ENCODE measurements at regions not wholly inside any gene's neighbourhood (a gene's known extent, or its start where the extent isn't known, plus 50 kb on each side); places are given as distances from the start of the nearest gene placed in this dataset.
A peak's percentile ranks its signal among the peaks of the same experiment; 100 is the strongest.

DNA sequence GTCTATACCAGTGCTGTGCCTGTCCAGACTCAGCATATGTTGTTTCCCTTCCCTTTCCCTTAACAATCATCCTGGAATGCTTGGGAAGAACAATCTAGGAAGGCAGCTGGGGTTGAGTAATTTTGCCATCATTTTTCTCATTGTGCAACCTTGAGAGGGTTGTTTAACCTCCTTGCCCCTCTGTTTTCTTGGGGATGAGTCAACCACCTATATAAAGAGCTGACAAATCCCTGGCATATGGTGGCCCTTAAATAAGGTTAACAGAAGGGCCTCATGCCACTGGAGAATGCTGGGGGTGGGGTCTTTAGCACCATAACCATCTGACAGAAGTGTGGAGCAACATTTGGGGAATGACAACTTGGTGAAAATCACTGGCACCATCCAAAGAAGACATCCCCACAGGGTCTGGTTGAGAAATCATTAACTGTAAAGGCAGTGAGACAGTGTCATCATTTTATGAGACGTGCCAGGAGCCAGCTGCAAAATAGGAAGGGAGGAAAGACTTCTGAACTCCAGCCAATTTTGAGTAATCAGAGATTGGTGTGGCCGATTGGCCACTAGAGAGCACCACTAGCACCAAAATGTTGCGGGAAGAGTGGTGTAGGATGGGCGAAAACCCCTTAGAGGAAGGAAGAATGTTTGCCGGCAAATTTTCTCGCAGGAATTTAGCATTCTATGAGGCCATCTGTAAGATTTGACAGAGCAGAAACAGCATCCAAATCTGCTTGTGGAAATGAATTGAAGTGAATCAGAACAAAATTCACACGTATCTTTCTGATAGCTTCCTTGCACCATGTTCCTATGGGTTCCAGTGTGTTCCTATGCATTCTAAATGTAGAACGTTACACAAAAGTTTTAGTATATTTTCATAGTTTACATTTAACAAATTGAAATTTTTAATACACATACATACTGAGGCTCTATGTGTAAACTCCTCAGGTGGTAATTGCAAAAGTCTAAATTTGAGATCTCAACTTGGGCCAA, 113.8 kb downstream of the MSX2 start:
- Histone ChIP-seq H3K4me3 (ENCODE audit: low read length) (no peak overlapping the region), H3K36me3 (ENCODE audit: low read depth, low read length) (no peaks in the 10 kb centered on the region), H3K9me3 (ENCODE audit: low read length) (no peaks in the 10 kb centered on the region), H2AFZ (ENCODE audit: low read length) (no peak overlapping the region), H3K79me2 (ENCODE audit: low read length) (no peaks in the 10 kb centered on the region), H3F3A (ENCODE audit: low read length, unreplicated experiment) (no peaks in the 10 kb centered on the region), H3K27ac (ENCODE audit: low read length) (no peak overlapping the region), H3K9me2 (replicated peaks; ENCODE audit: low read length) (no peaks in the 10 kb centered on the region), H4K20me1 (ENCODE audit: low read length) (no peaks in the 10 kb centered on the region), H3K27me3 (ENCODE audit: low read length) (peaks cover 3% of the 10 kb centered on the region; the same call in 1 of the 2 replicates), H3K4me1 (ENCODE audit: insufficient read depth, low read length) (no peaks in the 10 kb centered on the region), H3K9ac (ENCODE audit: low read length) (no peak overlapping the region), H3K4me2 (ENCODE audit: low read length) (no peak overlapping the region)
- ChIA-PET CTCF (no interaction called here), POLR2A (ENCODE audit: unreplicated experiment) (no interaction called here)
- no TSS peak for BruUV-seq (replicated peaks)
- no peak for ATAC-seq
- TF ChIP-seq, protein P1, sequence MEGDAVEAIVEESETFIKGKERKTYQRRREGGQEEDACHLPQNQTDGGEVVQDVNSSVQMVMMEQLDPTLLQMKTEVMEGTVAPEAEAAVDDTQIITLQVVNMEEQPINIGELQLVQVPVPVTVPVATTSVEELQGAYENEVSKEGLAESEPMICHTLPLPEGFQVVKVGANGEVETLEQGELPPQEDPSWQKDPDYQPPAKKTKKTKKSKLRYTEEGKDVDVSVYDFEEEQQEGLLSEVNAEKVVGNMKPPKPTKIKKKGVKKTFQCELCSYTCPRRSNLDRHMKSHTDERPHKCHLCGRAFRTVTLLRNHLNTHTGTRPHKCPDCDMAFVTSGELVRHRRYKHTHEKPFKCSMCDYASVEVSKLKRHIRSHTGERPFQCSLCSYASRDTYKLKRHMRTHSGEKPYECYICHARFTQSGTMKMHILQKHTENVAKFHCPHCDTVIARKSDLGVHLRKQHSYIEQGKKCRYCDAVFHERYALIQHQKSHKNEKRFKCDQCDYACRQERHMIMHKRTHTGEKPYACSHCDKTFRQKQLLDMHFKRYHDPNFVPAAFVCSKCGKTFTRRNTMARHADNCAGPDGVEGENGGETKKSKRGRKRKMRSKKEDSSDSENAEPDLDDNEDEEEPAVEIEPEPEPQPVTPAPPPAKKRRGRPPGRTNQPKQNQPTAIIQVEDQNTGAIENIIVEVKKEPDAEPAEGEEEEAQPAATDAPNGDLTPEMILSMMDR (conservative IDR thresholded peaks at IDR 0.05; ENCODE audit: low read depth, low read length) = peak; percentile 42
- TF ChIP-seq EZH2phosphoT487 (IDR thresholded peaks at IDR 0.05; ENCODE audit: borderline replicate concordance, low read length) = no peak
- no peak for TF ChIP-seq EZH2 (IDR thresholded peaks at IDR 0.05; ENCODE audit: low read length, unreplicated experiment)
- DNase-seq = peak; percentile 47
- intact Hi-C loops (cut with micrococcal nuclease) = no loop called here

DNA sequence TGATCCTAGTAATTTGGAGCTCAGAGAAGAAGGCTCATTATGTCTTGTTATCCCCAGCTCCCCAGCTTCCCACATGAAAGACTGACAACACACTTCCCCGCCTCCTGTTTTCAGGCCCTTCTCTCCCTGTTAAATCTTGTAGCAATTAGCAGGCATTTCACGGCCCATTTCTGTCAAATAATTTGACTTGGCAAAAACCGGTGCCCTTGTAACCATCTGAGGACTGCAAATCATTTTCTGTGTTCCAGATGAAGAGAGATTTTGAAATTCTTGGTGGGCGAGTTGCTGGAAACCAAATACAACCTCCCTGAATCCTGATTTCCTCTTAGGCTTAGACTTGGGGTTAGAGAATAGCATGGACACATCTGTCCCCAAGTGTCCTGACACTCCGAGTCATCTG, 109.7 kb downstream of the MSX2 start:
- DNase-seq (no peak), ATAC-seq (no peak)
- Histone ChIP-seq H3K4me2 (ENCODE audit: low read length) (no peak overlapping the region), H4K20me1 (ENCODE audit: low read length) (no peaks in the 10 kb centered on the region), H3K9ac (ENCODE audit: low read length) (no peak overlapping the region), H3K9me2 (replicated peaks; ENCODE audit: low read length) (no peaks in the 10 kb centered on the region), H3K4me3 (ENCODE audit: low read length) (no peak overlapping the region), H3K79me2 (ENCODE audit: low read length) (no peaks in the 10 kb centered on the region), H3K27me3 (ENCODE audit: low read length) (0 out of 2 replicates have a peak, but pooled peaks cover 6% of the 10 kb centered on the region), H3K27ac (ENCODE audit: low read length) (no peak overlapping the region), H3K4me1 (ENCODE audit: insufficient read depth, low read length) (no peaks in the 10 kb centered on the region), H3K9me3 (ENCODE audit: low read length) (no peaks in the 10 kb centered on the region), H3F3A (ENCODE audit: low read length, unreplicated experiment) (no peaks in the 10 kb centered on the region), H3K36me3 (ENCODE audit: low read depth, low read length) (no peaks in the 10 kb centered on the region), H2AFZ (ENCODE audit: low read length) (no peak overlapping the region)
- BruUV-seq (replicated peaks) = no TSS peak
- ChIA-PET CTCF (no interaction called here), POLR2A (ENCODE audit: unreplicated experiment) (no interaction called here)
- TF ChIP-seq EZH2phosphoT487 (IDR thresholded peaks at IDR 0.05; ENCODE audit: borderline replicate concordance, low read length) = no peak
- TF ChIP-seq, protein P1 (conservative IDR thresholded peaks at IDR 0.05; ENCODE audit: low read depth, low read length) = no peak
- no peak for TF ChIP-seq EZH2 (IDR thresholded peaks at IDR 0.05; ENCODE audit: low read length, unreplicated experiment)
- intact Hi-C loops (cut with micrococcal nuclease) = no loop called here

DNA sequence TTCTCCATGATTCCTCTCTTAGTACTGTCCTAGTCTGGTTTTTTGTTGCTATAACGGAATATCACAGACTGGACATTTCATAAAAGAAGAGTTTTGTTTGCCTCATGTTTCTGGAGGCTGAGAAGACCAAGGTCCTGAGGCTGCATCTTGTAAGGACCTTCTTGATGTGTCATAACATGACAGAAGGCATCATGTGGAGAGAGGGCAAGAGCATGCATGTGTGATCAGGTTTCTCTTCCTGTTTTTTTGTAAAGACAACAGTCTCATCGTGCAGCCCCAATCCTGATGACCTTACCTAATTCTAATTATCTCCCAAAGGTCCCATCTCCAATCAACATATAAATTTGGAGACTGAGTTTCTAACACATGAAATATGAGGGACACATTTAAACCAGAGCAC, 108.4 kb downstream of the MSX2 start:
- Histone ChIP-seq H3K4me2 (ENCODE audit: low read length) (no peak overlapping the region), H3K36me3 (ENCODE audit: low read depth, low read length) (no peaks in the 10 kb centered on the region), H4K20me1 (ENCODE audit: low read length) (no peaks in the 10 kb centered on the region), H2AFZ (ENCODE audit: low read length) (no peak overlapping the region), H3K27ac (ENCODE audit: low read length) (no peak overlapping the region), H3K4me3 (ENCODE audit: low read length) (no peak overlapping the region), H3K4me1 (ENCODE audit: insufficient read depth, low read length) (no peaks in the 10 kb centered on the region), H3K9me3 (ENCODE audit: low read length) (no peaks in the 10 kb centered on the region), H3K9ac (ENCODE audit: low read length) (no peak overlapping the region), H3F3A (ENCODE audit: low read length, unreplicated experiment) (no peaks in the 10 kb centered on the region), H3K9me2 (replicated peaks; ENCODE audit: low read length) (no peaks in the 10 kb centered on the region), H3K79me2 (ENCODE audit: low read length) (no peaks in the 10 kb centered on the region), H3K27me3 (ENCODE audit: low read length) (0 out of 2 replicates have a peak, but pooled peaks cover 8% of the 10 kb centered on the region)
- TF ChIP-seq, protein P1 (conservative IDR thresholded peaks at IDR 0.05; ENCODE audit: low read depth, low read length) = no peak
- TF ChIP-seq EZH2phosphoT487 (IDR thresholded peaks at IDR 0.05; ENCODE audit: borderline replicate concordance, low read length) (no peak), EZH2 (IDR thresholded peaks at IDR 0.05; ENCODE audit: low read length, unreplicated experiment) (no peak)
- ATAC-seq (no peak), DNase-seq (no peak)
- ChIA-PET CTCF (no interaction called here), POLR2A (ENCODE audit: unreplicated experiment) (no interaction called here)
- no TSS peak for BruUV-seq (replicated peaks)
- intact Hi-C loops (cut with micrococcal nuclease) = no loop called here
